ENCODE measurements at regions not wholly inside any gene's neighbourhood (a gene's known extent, or its start where the extent isn't known, plus 50 kb on each side); places are given as distances from the start of the nearest gene placed in this dataset.
A peak's percentile ranks its signal among the peaks of the same experiment; 100 is the strongest.

DNA sequence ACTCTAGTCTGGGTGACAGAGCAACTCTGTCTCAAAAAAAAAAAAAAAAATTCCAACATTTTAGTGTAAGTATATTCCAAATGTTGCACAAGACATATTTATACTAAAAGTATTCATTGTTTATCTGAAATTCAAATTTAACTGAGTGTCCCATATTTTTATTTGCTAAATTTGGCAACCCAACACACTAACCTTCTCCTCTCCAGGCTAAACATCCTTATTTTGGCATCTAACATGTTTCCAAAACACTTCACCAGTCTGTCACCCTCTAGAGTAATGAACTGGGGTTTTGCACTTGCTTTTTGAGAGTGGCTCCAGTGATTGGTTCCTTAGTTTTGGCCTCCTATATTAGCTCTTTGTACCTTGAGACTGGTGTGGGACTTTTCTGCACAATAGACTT is 243.4 kb upstream of the SALL1 start:
- no peak for DNase-seq (ENCODE audit: low read depth, low spot score)

DNA sequence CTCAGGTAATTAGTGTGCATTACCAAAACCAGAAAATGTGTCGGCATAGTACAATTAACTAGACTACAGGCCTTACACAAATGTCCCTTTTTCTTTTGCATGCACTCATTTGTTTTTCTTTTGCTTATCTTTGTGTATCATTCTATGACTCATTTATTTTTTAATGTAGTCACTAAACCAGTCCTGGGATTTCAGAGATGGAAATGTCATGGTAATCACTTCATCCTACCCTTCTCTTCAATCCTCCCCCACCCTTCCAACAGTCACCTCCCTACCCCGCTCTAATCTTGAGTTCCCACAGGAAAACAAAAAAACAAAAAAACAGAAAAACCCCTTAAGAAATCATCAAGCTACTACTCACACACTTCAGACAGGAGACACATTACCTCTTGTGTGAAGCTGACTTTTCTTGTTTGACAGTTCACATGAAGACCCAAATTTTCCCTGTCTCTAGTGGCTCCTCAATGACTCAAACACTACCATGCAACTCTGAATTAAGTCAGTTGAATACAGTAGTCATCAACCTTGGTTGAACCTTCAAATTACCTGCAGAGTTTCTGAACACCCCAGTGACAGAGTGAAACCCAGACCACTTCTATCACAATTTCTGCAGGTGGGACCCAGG is 242.4 kb upstream of the SALL1 start:
- DNase-seq (ENCODE audit: low read depth, low spot score): no peak

DNA sequence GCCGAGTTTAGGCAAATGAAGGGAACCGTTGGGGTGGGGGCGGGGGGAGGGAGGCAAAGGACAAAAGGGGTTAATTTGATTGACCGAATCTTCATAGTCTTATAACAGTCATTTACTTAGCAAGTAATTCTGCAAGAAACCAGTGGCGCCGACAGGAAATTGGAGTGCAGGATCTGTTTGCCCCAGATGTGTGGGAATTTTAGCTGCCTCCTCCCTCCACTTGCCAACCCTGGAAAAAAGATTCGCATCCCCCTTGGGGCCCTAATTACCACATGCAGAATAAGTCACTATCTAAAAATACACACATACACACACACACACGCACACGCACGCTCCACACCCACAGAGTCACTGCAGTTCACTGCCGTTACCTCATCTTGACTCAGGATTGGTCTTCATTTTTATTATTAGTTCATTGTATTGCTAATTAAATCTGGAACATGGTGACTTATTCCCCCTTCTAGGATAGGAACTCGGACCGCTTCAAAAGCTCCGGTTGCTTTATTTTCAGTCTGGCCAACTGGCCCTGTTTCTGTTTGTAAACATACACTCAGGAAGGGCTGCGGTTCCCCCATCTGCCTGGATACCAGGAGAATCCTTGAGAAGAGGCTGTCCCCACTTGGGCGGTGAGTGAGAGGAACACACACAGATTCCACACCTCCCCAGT is 241.6 kb upstream of the SALL1 start:
- no peak for DNase-seq (ENCODE audit: low read depth, low spot score)

DNA sequence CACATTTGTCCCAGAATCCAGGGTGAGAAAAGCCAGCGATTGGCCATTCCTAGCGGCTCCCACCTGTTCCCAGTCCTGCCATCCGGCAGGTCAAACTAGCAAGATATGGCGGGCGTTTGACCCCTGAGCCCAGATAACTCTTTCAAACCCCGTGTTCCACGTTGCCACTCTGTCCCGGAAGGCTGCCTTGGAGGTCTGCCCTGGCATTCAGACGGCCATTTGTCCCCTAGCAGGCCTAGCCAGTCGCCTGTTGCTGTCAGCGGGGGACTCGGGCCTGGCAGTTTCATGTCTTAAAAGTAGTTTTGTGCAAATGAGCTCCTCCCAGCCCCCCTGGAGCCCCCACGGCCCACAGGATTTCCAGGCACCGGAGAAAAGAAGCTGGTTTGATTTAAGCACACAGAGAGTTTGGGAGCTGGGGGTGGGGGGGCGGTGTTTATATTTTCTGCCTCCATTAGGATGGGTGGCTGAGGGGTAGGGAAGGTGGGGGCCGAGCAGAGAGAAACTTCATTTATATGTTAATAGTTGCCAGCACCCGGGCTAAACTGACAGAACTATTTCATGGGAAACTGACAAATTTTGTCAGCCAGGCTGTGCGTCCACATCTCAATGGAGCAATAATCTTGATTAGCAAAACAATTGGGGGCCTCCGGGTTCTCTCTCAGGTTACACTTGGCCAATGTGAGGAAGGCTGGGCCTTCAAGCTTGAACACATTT is 240.9 kb upstream of the SALL1 start:
- peak; percentile 86 for DNase-seq (ENCODE audit: low read depth, low spot score)

DNA sequence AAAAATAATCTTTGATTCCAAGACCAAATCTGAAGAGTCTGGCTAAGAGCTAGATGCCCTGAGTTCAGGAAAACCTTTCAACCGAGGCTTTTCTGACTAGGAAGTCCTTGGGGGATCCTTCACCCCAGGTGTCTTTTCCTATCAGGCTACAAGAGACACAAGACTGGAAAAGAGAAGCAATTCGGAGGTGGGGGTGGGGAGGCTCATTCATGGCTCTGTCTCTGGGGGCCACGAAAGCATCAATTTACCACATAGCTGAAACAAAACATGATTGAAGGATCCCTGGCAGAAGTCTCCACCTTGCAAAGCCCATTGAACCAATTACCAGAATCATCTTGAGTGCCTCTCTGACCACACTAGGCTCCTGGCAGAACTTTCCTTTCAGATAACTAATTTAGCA is 239.8 kb upstream of the SALL1 start:
- no peak for DNase-seq (ENCODE audit: low read depth, low spot score)

DNA sequence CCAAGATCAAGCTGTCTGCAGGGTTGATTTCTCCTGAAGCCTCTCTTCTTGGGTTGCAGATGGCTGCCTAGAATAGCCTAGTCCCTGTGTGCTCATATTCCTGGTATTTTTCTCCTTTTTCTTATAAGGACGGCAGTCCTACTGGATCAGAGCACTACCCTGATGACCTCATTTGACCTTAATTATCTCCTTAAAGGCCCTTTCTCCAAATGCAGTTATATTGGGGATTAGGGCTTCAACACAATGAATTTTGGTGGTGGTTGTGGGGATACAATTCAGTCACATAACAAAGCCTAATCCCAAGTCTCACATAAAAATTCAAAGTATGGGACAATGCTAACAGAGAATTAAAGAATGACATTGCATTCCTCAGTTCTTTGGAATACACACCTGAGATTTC is 238.8 kb upstream of the SALL1 start:
- DNase-seq (ENCODE audit: low read depth, low spot score): no peak

DNA sequence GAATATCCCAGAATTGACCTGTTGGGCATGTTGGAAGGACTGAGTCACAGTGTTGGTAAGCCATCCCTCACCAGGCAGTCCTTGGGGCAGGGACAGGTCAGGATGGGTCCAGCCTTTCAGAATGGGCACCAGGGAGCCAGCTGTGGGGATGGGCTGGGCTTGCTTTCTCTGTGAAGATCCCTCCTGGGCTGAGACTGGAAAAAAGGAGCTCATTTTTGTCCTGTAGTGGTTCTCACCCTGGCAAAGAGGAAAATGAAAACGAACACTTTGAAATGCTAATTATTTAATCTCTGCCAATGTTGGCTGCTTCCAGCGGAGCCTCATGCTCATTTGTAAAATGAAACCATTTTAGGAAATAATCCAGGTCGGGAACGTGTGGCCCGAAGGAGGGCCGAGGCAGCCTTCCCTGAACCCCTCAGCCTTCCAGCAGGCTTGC is 237.5 kb upstream of the SALL1 start:
- no peak for DNase-seq (ENCODE audit: low read depth, low spot score)

DNA sequence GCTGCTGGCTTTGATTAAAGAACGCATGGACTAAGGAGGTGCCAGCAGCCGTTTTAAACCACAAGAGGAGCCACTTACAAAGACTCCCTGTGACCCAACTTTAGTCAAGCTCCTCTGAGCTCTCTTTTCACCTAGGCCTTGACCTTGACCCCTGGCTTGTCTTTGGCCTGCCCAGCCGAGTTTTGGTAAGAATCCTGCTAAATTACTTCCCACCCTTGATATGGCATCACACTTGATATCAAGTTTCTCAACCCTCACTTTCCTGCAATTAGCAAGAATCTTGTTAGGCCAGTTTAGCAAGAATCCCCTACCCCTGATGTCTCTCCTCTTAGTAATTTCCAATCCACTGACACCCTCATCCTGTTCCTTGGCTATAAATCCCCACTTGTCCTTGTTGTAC is 232.8 kb upstream of the SALL1 start:
- no peak for DNase-seq (ENCODE audit: low read depth, low spot score)

DNA sequence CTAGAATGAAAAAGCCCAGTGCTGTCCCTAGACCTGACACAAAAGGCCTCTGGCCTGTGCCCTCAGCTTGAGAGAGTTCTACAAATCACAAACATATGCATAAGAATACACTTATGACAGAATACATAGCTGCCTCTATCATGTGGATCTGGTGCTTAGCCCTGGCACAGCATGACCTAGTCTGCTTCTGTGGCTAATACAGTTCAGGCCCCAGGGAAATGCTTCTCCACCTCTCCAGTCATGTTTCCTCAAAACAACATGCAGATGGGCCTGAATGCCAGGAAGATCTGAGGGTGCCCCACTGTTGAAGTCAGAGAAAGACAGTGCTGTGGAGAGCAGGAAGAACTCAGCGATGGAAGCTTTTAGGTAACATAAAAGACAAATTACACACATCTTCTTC is 231.9 kb upstream of the SALL1 start:
- no peak for DNase-seq (ENCODE audit: low read depth, low spot score)

DNA sequence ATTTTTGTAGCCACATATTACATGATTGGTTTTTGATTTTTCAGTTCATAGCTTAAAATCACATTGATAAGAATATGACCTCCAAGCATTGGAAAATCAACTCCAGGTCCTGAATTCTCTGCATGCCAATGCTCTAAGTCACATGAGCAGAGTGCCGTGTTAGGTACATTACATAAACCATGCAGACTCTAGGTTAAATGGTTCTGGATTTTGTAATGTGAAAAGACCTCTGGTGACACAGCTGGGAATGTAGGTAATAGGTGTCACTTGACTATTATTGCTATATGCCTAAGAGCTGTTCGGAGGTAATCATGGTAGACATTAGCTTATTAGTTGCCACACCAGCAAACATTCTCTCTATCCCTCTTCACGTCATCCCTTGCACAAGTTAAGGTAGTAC is 231.1 kb upstream of the SALL1 start:
- DNase-seq (ENCODE audit: low read depth, low spot score): no peak

DNA sequence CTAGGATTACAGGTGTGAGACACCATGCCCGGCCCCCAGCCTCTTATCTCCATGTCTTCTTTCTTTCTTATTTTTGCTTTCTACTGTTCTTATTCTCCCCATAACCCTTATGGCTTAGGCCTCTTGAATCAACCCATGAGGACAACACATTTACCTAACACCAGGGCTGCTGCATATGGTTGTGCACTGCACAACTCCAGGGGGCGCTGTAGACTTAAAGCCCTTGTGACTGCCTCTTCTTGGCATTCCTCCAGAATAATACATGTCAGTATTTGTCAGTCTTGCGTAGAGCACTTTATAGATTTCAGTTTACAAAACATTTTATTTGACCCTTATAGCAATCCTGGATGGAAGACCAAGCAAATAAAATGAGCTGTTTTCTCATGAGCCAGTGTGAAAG is 225.0 kb upstream of the SALL1 start:
- DNase-seq (ENCODE audit: low read depth, low spot score): no peak

DNA sequence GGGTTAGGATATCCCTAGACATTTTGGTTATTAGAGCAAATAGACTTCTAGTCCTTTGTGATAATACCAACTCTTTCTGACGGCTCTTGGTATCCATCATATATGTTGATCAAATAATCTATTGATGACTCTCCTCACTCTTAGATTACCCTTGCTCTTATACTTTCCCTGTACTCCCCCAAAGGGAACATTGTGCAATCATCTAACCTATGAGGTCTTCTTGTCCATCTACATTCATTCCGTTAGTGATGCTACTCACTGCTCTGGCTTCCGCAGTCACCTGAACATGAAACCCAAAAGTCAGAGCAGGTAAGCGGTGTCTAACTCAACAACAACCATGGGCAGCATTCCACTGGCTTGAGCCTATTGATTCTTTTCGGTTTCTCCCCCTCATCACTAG is 223.7 kb upstream of the SALL1 start:
- DNase-seq (ENCODE audit: low read depth, low spot score): no peak

DNA sequence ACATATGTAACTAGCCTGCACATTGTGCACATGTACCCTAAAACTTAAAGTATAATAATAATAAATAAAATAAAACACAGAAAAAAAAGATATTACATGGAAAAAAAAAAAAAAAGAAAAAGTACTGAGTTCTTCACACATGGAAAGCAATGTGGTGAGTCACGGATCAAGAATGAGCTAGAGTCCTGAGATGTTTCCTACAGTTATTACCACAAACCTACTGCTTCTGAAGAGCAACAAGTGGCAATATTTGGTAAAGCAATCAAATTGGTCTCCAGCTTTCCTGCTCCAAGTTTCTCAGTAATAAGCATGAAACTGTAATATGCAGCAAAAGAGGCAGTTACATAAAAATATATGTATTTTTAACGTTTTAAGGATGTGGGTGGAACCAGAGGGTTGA is 223.3 kb upstream of the SALL1 start:
- DNase-seq (ENCODE audit: low read depth, low spot score): no peak

DNA sequence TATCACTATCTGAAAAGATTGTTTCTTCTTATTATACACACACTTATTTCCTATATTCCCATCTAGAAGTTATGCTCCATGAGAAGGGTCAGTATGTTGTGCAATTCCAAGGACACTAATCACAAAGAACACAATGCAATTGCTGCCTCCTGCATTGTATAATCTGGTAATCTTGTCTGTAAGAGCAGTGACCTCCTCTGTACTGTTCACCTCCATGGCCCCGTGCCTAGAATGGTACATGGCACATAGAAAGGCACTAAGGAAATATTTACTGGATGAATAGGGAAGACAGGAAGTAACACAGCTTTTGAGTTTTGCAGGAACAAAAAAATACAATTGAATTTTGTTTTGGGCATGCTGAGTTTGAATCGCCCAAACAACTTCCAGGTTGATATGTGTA is 214.6 kb upstream of the SALL1 start:
- no peak for DNase-seq (ENCODE audit: low read depth, low spot score)

DNA sequence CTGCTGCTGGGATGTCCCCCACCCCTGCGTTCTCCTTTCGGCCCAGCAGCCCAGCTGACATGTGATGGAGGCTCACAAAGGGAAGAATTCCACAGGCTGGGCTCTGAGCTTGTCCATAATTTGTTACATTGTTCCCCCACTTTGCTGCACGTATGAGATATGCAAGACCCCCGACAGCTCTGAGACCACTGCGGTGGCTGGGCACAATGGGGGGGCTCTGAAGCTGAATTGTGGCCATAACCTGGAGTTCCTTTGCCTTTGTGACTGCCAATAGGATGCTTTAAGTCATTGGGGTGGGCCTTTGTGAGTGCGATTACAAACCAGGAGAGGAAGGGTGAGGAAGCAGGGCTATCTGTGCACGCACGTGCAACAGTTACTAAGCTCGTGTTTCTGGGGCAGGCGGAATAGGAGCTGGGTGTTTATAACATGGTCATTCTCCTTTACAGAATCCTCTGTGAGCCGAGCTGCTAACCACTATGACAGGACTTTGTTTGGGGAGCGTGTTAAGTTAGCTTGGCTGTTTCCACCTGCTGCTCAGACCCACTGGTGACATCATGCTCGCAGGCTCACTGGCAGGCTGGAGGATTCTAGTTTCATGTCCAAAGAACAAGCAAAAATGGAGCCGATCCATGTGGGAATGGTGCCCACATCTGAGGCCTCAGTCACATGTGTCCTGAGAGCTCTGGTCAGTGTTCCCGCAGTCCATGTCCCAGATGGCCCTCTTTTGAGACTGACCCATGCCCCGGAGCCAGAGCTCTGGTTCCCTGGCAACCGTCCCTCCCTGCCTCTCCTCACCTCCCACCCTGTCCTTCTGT is 208.3 kb upstream of the SALL1 start:
- DNase-seq (ENCODE audit: low read depth, low spot score): peak; percentile 48

DNA sequence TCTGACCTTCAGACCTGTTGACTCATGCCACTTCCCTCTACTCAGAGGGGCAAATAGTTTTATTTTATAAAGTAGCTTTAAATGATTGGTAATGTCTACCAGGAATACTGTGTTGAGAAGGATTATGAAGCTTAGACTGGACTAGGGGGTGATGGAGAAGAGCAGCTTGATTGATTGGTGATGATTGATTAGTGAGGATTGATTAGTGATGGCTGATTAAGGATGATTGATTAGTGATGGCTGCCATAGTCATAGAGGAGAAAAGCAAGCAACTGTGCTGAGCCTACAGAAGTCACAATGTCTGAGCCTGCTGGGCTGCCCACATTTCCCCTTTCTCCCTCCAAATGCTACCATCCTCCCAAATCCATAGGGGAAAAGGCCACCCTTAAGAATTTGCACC is 206.8 kb upstream of the SALL1 start:
- no peak for DNase-seq (ENCODE audit: low read depth, low spot score)

DNA sequence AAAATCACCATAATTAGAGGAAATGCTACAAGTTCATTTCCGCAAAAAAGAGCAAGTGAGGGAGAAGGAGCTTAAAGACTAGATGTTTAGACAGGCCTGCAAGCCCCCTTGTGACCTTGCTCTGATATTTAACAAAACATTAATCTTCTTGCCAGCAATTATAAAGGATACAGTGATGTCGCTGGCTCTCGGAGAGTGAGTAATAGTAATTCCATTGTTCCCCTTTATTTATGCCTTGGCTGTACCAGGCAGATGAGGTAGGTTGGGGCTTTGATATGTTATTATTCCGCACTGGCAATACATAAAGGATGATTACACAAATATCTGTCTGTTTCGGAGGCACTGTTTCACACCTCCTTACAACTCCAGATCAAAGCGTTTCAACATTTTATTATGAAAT is 204.8 kb upstream of the SALL1 start:
- DNase-seq (ENCODE audit: low read depth, low spot score): no peak

DNA sequence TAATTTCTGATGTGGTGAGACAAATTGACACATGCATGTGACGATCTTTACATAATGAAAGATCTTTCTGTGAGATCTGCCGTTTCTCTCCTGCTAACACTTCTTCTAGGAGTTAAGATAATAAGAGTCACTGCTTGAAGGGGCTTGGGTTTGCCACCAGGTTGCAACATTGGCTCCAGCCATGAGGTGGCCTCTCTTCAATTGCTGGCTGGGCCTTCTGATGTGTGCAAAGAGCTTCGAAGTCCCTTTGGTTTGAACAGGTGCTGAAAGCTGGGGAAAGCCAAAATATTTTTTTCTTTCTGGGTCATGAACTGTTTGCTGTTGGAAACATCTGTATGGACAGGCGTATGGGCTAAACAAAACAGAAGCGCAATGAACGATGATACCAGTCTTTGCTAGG is 204.1 kb upstream of the SALL1 start:
- DNase-seq (ENCODE audit: low read depth, low spot score): no peak

DNA sequence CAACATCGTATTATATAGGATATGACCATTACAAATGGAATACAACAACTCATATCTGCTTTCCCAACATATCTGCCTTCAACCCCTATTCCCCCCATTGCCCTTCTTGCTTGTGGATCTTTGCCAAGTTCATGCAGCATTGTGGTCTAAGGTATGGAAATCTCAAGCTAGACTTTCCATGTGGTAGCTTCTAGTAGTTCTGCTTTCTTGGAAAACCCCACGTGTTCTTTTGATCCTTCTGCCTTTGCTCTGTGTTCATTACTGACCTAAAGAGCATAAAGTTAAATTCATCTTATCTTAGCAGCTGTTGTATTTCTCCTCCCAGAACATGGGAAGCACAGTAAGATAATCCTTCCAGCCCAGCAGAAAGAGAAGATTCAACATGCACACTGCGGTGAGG is 202.0 kb upstream of the SALL1 start:
- no peak for DNase-seq (ENCODE audit: low read depth, low spot score)

DNA sequence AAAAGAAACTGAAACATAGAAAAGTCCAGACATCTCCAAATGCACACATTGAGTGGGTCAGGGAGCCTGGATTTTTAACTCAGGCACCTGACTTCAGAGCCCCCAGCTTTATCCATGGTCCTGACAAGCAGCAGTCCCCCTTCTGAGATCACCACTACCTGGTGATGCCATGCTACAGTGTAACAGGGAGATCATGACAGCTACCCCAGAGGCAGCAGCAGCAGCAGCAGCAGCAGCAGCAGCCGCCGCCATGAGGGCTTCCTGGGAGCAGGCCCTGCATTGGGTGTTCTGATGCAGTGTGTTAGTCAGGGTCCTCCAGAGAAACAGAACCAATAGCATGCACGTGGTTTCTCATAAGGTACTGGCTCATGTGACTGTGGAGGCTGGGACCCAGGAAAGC is 198.6 kb upstream of the SALL1 start:
- no peak for DNase-seq (ENCODE audit: low read depth, low spot score)

DNA sequence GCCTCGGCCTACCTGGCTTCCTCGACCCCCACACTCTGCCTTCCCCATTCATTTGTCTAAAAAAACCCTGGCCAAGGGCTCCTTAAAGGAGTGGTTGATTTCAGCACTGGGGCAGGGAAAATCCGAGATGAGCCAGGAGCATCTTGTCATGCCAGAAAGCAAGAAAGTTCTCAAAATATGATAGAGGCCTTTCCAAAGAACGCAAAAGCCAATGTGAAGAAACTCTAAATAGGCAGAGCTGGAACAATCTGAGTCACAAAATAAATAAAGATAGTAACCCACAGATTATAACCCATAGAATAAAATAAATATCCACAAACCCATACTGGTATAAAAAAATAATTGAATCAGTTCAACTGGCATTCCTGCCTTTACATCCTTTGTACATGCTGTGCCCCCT is 192.3 kb upstream of the SALL1 start:
- no peak for DNase-seq (ENCODE audit: low read depth, low spot score)

DNA sequence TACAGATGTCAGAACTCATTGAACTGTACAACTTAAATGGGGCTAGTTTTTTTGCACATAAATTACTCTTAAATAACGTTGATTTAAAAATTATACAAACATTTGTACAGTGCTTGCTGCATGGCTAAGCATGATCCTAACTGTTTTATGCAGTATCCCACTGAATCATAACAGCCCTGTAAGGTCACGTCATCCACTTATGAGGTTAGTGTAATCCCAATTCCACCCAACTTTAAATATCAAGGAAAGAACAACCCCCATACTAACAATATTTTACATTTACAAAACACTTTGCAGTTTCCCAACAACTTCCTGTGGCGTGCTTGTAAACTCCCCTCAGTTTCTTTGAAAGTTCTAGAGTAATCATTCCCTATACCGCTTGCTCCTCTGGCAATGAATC is 190.1 kb upstream of the SALL1 start:
- no peak for DNase-seq (ENCODE audit: low read depth, low spot score)

Data from iPS DF 19.7 (cell line).